ENCODE measurements at regions not wholly inside any gene's neighbourhood (a gene's known extent, or its start where the extent isn't known, plus 50 kb on each side); places are given as distances from the start of the nearest gene placed in this dataset.
"Not testable (repeated sequence)": the region's sequence is repeated elsewhere in the genome, so short reads cannot be mapped to it uniquely, and the experiment has no call there.

DNA sequence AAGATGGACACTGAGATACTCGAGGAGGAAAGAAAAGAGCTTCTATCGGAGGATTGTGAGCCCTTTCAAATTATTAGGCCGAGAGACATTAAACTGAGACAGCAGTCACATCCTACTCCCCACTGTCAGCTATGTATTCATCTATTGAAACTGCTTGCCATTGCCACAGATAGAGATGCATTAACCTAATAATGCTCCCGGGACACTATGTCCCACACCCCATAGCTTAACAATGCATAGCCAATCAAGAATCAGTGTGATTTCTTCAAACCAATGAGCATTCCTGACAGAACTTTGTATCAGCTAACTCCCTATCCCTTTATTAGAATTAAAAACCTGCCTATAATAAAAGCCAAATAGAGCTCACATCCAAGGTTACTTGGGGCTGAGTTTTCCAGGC lies 118.1 kb upstream of the NEIL3 start:
- no peak for DNase-seq

- DNase-seq, result no peak
These were observed 117.7 kb upstream of the NEIL3 start for GRCh38 chr4:177191991-177192390.

GRCh38 chr4:177193024-177193715 lies 116.5 kb upstream of the NEIL3 start:
- DNase-seq, result not testable (repeated sequence)

GRCh38 chr4:177194906-177195305 lies 114.8 kb upstream of the NEIL3 start:
- DNase-seq, result no peak

DNA sequence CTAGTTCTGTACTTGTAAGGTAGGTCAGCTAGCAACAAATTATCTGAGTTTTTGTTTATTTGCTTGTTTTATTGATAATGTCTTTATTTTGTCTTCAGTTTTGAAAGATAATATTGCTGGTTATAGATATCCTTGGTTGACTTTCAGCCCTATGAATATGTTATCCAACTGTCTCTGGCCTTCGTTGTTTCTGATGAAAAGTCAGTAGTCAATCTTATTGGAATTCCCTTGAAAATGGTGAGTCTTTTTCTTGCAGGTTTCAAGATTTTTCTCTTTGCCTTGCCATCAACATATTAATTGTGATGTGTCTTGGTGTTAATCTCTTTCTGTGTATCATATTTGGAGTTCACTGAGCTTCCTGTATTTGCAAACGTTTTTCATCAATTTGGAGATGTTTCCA lies 113.1 kb upstream of the NEIL3 start:
- no peak for DNase-seq

DNA sequence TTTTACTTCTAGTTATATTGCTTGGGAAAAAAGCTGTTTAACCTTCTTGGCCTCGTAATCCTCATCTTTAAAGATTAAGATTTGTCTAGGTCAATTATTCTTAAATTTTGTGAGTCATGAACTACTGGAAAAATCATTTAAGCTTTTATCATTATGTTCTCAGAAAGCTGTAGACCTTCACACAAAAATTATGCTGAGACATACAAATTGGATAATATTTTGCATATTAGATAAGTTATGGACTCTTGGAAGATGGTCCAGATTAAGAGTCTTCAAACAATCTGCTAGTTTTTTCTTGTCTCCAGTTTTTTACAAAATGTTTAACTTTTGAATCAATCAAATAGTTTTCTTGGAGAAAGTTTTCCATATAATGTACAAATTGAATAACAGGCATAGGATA lies 108.1 kb upstream of the NEIL3 start:
- no peak for DNase-seq

- no peak for DNase-seq
These were observed 105.5 kb upstream of the NEIL3 start for GRCh38 chr4:177204126-177204525.

DNA sequence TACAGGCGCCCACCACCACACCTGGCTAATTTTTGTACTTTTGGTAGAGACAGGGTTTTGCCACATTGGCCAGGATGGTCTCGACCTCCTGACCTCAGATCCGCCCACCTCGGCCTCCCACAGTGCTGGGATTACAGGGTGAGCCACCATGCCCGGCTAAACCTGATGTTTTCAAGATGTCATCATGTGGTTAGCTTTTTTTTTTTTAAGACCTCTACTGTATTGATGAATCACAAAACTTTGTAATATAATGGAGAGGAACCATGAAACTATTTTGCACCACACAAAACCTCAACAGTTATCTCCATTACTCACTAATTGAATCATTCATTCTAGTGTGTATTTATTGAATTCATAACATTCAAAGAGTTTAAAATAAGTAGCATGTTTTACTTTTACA lies 94.7 kb upstream of the NEIL3 start:
- no peak for DNase-seq

DNA sequence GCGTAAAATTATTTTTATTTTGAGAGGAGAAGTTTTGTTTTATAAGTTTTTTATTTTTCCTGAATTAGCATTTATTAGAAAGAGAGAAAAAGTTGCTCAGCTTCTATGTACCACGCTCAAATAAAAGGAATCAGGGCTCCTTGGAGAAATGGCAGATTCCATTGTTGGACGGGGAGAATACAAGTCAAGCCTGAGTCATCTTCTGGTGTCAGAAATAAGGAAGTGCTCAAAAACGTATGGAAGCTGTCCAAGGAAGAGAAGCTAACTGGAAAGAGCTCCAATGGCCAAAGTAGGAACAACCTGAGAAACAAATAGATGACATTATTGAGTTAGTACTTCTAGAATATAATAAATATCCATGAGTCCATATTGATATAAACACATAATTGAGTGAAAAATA lies 89.3 kb upstream of the NEIL3 start:
- no peak for DNase-seq

DNA sequence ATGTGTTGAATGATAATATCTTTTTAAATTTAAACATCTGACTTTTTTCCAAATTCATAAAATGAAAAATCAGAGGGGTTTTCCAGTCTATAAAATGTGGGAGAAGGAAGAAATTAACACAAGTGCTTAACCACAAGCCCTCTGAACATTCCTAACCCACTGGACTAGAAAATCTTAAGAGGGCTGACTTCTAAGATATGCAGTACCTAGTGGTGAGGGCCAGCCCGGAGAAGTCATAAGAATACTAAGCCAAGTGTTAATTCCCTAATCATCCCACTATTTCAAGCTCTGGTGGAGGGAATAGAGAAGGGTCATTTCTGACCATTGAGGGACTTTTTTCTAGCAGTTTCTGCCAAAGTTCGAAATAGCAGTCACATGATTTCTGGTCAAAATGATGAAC lies 86.9 kb upstream of the NEIL3 start:
- no peak for DNase-seq

DNA sequence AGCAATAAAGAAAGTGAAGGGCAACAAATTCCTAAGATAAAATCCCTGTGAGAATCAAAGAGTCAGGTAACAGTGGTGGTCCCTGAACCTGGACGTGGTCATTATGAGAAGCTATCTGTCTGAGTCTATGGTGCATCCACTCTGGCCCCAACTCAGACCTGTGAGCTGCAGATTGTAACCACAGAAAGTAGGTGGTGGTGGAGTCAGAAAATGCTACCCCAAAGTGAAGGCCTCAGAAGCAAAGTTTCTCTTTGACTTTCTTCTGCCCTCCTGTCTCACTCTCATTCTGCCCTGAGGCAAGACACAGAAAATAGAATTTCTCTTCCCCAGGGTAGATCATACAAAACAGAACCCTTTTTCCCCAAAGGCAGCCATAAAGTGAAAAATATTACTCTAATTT lies 84.1 kb upstream of the NEIL3 start:
- peak; percentile 21 for DNase-seq

DNA sequence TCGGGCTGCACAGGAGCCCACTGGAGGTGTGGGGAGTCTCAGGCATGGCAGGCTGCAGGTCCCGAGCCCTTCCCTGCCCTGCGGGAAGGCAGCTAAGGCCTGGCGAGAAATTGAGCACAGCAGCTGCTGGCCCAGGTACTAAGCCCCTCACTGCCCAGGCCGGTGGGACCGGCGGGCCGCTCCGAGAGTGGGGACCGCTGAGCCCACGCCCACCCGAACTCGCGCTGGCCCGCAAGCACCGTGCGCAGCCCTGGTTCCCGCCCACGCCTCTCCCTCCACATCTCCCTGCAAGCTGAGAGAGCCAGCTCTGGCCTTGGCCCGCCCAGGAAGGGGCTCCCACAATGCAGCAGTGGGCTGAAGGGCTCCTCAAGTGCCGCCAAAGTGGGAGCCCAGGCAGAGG lies 82.0 kb upstream of the NEIL3 start:
- no peak for DNase-seq

GRCh38 chr4:177228599-177228998 lies 81.1 kb upstream of the NEIL3 start:
- no peak for DNase-seq

- DNase-seq, result no peak
These were observed 80.3 kb upstream of the NEIL3 start for GRCh38 chr4:177229331-177229730.

- DNase-seq, result no peak
These were observed 77.2 kb upstream of the NEIL3 start for GRCh38 chr4:177232473-177232872.

- DNase-seq, result no peak
These were observed 74.6 kb upstream of the NEIL3 start for GRCh38 chr4:177235026-177235425.

DNA sequence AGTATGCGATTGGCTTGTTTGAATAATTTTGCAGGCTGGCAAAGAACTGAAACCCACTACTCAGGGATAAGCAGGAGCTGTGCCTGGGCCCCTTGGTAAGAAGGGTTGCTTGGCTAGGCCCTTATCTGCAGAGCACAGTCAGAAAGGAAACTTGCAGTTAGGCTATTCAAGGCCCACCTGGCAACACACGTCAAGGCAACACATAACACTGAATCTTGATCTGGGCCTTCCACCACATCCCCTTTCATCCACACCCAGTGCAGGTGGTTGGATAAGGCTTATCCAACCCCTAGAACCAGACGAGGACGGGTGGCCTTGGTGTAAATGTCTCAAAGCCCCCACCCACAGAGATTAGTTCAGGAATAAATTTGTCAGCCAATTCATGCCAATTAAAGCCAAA lies 72.8 kb upstream of the NEIL3 start:
- DNase-seq, result no peak

- DNase-seq, result no peak
These were observed 72.4 kb upstream of the NEIL3 start for GRCh38 chr4:177237291-177237690.

DNA sequence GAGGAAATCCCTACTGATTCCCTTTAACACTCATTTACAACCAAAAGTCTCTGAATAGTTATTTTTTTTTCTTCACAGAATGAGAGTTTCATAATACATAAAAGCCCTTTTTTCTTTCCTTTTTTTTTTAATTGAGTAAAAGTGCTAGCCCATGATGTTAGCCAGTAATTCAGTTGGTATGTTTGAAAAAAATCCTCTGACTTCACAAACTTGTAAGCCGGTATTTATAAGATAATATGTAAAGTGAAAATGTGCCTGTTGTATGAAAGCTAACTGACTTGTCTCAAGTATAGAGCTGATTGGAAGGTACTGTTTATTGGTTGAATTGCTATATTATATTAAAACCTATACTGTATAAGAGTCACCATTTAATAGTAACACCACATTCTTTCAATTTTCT lies 70.2 kb upstream of the NEIL3 start:
- DNase-seq, result no peak

DNA sequence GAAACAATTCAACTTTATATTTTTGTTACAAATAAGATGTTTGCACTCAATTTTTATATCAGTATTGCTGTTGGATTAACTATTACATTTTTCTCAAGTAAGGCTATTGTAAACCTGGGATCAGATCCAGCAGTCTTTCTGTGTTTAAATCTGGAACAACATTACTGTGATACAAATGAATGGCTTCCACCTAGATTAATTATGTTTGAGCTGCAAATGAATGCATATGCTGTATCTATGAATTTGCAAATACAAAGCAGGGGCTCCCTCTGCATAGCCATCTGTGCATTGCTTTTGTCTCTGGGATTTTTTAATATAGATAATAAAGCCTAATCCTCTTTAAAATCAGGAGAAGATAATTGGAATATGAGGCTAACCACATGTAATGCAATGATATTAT lies 69.8 kb upstream of the NEIL3 start:
- no peak for DNase-seq

DNA sequence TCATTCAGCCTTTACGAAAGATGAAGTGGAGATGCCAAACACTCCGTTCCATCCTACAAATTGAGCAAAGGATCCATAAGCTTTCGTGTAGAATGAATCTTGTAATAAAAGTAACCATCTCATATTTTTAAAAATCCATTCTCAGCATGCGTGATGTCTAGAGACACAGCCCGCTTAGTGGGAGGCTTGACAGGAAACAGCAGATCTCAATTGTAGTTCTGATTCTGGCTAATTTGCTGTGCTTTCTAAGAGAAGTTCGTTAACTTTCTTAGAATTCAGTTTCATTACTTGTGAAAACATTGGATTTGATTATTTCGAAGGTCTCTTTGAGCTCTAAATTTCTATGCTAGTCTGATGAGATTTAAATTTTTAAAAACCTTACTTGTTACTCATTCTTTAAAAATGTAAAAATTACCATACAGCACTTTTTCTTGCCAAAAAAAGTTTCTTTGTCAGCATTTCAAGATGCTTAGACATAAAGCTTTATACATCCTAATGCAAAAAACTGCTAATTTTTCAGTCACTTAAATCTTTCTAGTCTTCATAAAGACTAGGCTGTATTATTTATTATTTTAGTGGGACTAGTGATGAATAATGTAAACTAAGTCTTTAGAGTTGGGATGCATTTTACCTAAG lies 66.9 kb upstream of the NEIL3 start:
- DNase-seq, result peak; percentile 19

DNA sequence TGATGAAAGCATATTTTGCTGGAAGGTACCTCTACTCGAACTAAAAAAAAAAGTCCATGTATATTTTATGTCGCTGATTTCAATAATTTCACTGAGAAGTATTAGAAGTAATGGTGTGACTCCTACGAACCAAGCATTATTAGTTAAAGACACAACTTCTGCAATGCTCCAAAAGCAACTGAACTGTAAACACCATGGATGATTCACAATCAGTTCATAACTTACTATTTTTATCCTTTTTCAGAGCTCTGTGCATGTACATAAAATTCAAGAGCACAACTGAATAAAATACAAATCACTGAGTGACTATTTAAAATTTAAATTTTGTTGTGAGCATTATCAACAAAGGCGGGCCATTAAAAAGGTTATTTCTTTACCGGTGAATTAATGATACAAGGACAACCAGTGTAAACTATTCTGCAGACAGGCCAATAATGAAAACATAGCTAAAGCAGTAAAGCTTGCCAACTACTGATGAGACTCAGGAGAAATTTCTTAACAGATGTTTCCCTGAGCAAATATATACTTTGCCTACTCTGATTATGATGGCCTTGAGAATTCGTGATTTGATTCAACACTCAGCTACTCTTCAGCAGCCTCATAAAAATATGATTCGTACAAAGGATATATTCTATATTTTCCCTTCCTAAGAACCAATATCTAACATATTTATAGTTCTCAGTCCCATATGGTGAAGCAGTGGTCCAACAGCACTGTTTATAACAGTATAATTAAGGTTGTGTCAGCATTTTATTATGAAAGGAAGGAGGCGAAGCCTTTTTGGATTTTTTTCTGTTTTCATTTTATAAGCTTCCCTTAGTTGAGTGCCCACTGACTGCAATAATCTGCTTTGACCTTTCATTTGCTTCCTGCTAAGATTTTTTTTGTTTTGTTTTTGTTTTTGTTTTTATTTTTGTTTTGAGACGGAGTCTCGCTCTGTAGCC lies 62.8 kb upstream of the NEIL3 start:
- DNase-seq, result no peak

- peak; percentile 75 for DNase-seq
These were observed 59.5 kb upstream of the NEIL3 start for GRCh38 chr4:177250056-177250696.
